ENCODE measurements at regions not wholly inside any gene's neighbourhood (a gene's known extent, or its start where the extent isn't known, plus 50 kb on each side); places are given as distances from the start of the nearest gene placed in this dataset.

DNA sequence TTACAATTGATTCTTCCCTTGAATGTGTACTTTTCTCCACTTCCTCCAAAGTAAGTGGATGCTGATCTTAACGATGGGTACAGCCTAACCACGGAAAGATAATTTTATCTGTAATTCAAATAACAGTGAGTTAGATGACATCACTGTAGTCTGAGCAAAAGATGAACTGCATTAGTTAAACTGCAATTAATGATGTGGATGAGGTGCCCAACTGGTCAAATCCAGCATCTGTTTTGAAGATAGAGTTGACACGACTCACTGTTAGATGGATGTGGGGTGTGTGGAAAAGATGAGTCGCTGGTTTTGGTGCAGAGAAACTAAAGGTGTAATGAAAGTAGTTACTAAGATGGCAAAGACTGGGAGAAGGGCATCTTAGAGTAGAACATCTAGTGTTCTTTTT, 270.5 kb upstream of the MEIS1 start:
- intact Hi-C loops (cut with micrococcal nuclease) = no loop called here
- no peak for DNase-seq
- no peak overlapping the region for H3K23ac ChIP-seq (ENCODE audit: low read depth, low read length)
- H4K91ac ChIP-seq (ENCODE audit: insufficient read depth, low read depth, low read length) = no peak overlapping the region
- H3K9me1 ChIP-seq (ENCODE audit: insufficient read depth, low read length) = no peaks in the 10 kb centered on the region
- no peak overlapping the region for H3K18ac ChIP-seq (ENCODE audit: low read depth, low read length)
- H4K8ac ChIP-seq (ENCODE audit: low read depth in 2 of 2, low read length in 2 of 2) = no peak overlapping the region
- H2AK9ac ChIP-seq (replicated peaks; ENCODE audit: low read depth, low read length, poor library complexity) = no peak overlapping the region
- no peak overlapping the region for H2BK15ac ChIP-seq (ENCODE audit: low read depth, low read length)
- no peaks in the 10 kb centered on the region for H3K36me3 ChIP-seq (ENCODE audit: control insufficient read depth, insufficient read depth, low read length)
- in situ Hi-C loops (cut with MboI; ENCODE audit: low sequenced_read_pairs) = no loop called here
- H3K79me1 ChIP-seq (ENCODE audit: low read depth in 1 of 2, low read length in 2 of 2) = no peaks in the 10 kb centered on the region
- dilution Hi-C loops (cut with HindIII; ENCODE audit: low sequenced_read_pairs, unreplicated experiment) = no loop called here
- no peak overlapping the region for H3K4me2 ChIP-seq (ENCODE audit: low read depth, low read length)
- no peak overlapping the region for H3K56ac ChIP-seq (ENCODE audit: extremely low read depth, insufficient read depth, low read length)
- no peak overlapping the region for H2AK5ac ChIP-seq (ENCODE audit: low read depth, low read length)
- H3K4me3 ChIP-seq (ENCODE audit: insufficient read depth, low read depth, low read length) = no peak overlapping the region
- H2AFZ ChIP-seq (replicated peaks; ENCODE audit: low read length, poor library complexity) = no peak overlapping the region
- ATAC-seq (ENCODE audit: low read depth) = no peak
- no peak overlapping the region for H2BK5ac ChIP-seq (ENCODE audit: low read depth, low read length, poor library complexity, severe bottlenecking)
- CTCF ChIA-PET = interaction anchor here (1.0 kb wide), 1 partner anchor 8 kb away, joined by 3 read pairs; no protein-coding TSS in a partner anchor
- BruUV-seq (replicated peaks) = no TSS peak
- no peak overlapping the region for H4K5ac ChIP-seq (ENCODE audit: low read depth, low read length)
- no peak overlapping the region for H3K4ac ChIP-seq (ENCODE audit: low read depth, low read length)
- H3K9me3 ChIP-seq (ENCODE audit: control insufficient read depth, insufficient read depth, low read length) = no peaks in the 10 kb centered on the region
- no peak overlapping the region for H2BK20ac ChIP-seq (ENCODE audit: low read depth, low read length)
- H3K27ac ChIP-seq (ENCODE audit: insufficient read depth, low read length) = no peak overlapping the region
- no peak for TF ChIP-seq ELK1 (IDR thresholded peaks at IDR 0.05; ENCODE audit: borderline replicate concordance, low read depth, low read length)
- no peak for TF ChIP-seq RAD21 (IDR thresholded peaks at IDR 0.05; ENCODE audit: low read length)
- no peak for TF ChIP-seq BHLHE40 (IDR thresholded peaks at IDR 0.05; ENCODE audit: low read depth, low read length)
- no peak for TF ChIP-seq SMC3 (IDR thresholded peaks at IDR 0.05; ENCODE audit: low read depth, low read length)
- no peak for TF ChIP-seq POLR2A (IDR thresholded peaks at IDR 0.05; ENCODE audit: low read depth, low read length)
- no peak for TF ChIP-seq CTCF (conservative IDR thresholded peaks at IDR 0.05; ENCODE audit: low read depth, low read length)
- TF ChIP-seq, protein P1, sequence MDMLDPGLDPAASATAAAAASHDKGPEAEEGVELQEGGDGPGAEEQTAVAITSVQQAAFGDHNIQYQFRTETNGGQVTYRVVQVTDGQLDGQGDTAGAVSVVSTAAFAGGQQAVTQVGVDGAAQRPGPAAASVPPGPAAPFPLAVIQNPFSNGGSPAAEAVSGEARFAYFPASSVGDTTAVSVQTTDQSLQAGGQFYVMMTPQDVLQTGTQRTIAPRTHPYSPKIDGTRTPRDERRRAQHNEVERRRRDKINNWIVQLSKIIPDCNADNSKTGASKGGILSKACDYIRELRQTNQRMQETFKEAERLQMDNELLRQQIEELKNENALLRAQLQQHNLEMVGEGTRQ (IDR thresholded peaks at IDR 0.05; ENCODE audit: low read depth, low read length) = no peak
- TF ChIP-seq RFX5 (IDR thresholded peaks at IDR 0.05; ENCODE audit: low read depth, low read length) = no peak
- TF ChIP-seq MAFK (IDR thresholded peaks at IDR 0.05; ENCODE audit: low read depth, low read length) = no peak
- no peak for TF ChIP-seq NFE2L2 (IDR thresholded peaks at IDR 0.05; ENCODE audit: low read depth, low read length)
- no peak for TF ChIP-seq RCOR1 (IDR thresholded peaks at IDR 0.05; ENCODE audit: insufficient replicate concordance, low read length)
- no peak for TF ChIP-seq MXI1 (IDR thresholded peaks at IDR 0.05; ENCODE audit: borderline replicate concordance, low read depth, low read length)
- no peak for TF ChIP-seq MAZ (IDR thresholded peaks at IDR 0.05; ENCODE audit: borderline replicate concordance, low read depth, low read length)
- TF ChIP-seq CEBPB (IDR thresholded peaks at IDR 0.05; ENCODE audit: low read depth, low read length) = no peak
- H4K20me1 ChIP-seq (ENCODE audit: insufficient read depth, low read length) = no peaks in the 10 kb centered on the region
- 61% methylated on average over 2 of the region's 4 CpGs; no CpG with 5 or more reads in 1 of the 2 experiments for WGBS, 2 experiments (ENCODE audit: extremely low coverage in 2 of 2, insufficient read length in 1 of 2)
- no peaks in the 10 kb centered on the region for H3K4me1 ChIP-seq (ENCODE audit: control insufficient read depth, insufficient read depth, low read length)
- H3K14ac ChIP-seq (replicated peaks; ENCODE audit: low read depth, low read length) = no peak overlapping the region
- H3K27me3 ChIP-seq (ENCODE audit: control insufficient read depth, insufficient read depth, low read length) = no peaks in the 10 kb centered on the region
- POLR2A ChIA-PET (ENCODE audit: unreplicated experiment) = no interaction called here
- no peak overlapping the region for H2BK120ac ChIP-seq (ENCODE audit: low read depth, low read length)
- H3K9ac ChIP-seq (ENCODE audit: low read depth, low read length) = no peak overlapping the region

Data from IMR-90 (cell line).